GM12878 (cell line): ENCODE measurements at regions not wholly inside any gene's neighbourhood (a gene's known extent, or its start where the extent isn't known, plus 50 kb on each side); places are given as distances from the start of the nearest gene placed in this dataset.

Source experiments
- ATAC-seq: fragments of 200-7000 bp; cut with Tn5 transposase; 3 replicates; pipeline ENCODE4 v1.9.1; 2020; ENCODE audit warnings: mild to moderate bottlenecking, moderate library complexity
- BruUV-seq: library from RNA; stranded (reverse); fragments of 400-500 nt; replicated peaks from 2 replicates; lab custom pipeline; 2021; lab: Mats Ljungman, UMichigan
- CTCF ChIA-PET: fragments of 300-600 bp; sonication (Branson Sonifier 250); formaldehyde crosslinking; extraction: SDS; loops from one replicate; lab custom pipeline; 2021; ENCODE audit warnings: inconsistent platforms; lab: Yijun Ruan, JAX
- POLR2A ChIA-PET: fragments of 350-600 bp; formaldehyde crosslinking; extraction: SDS; loops from one replicate; lab custom pipeline; 2021; ENCODE audit warnings: inconsistent platforms; lab: Charles Lee
- RAD21 ChIA-PET: fragments of 300-600 bp; sonication (Branson Sonifier 250); formaldehyde crosslinking; loops from one replicate; lab custom pipeline; 2023; ENCODE audit warnings: antibody characterized with exemption; ENCODE audit not compliant: unreplicated experiment; lab: Charles Lee
- SMC1A ChIA-PET: fragments of 300-600 bp; sonication (Branson Sonifier 250); formaldehyde crosslinking; loops from one replicate; lab custom pipeline; 2023; ENCODE audit not compliant: unreplicated experiment, uncharacterized antibody; lab: Charles Lee
- DNase-seq: peaks from one replicate; pipeline ENCODE4 v3.0.0-alpha.2; 2011; ENCODE audit warnings: low read depth, low spot score
- FAIRE-seq: peaks from 3 replicates; lab custom pipeline; 2011; peaks lifted over from hg19 to GRCh38; lab: Jason Lieb, UNC
- H2AFZ ChIP-seq: 2 replicates; pipeline ENCODE4 v1.6.0; 2011; ENCODE audit warnings: low read depth, low read length, control low read depth; ENCODE audit not compliant: control insufficient read depth
- H3K27ac ChIP-seq: 2 replicates; pipeline ENCODE4 v1.5.1; 2011; ENCODE audit warnings: control low read depth; ENCODE audit not compliant: control insufficient read depth, insufficient read depth
- H3K27me3 ChIP-seq, 2 experiments: replicated peaks in 1 of 2; 2 replicates each; pipeline versions ENCODE4 v1.6.0 to v1.6.1; 2011; ENCODE audit warnings: low read length in 1 of 2; ENCODE audit not compliant: control insufficient read depth in 2 of 2, insufficient read depth in 2 of 2
- H3K36me3 ChIP-seq, 2 experiments: 2 replicates each; pipeline ENCODE4 v1.5.1; 2011; ENCODE audit warnings: low read length in 1 of 2; ENCODE audit not compliant: control insufficient read depth in 2 of 2, insufficient read depth in 2 of 2
- H3K4me1 ChIP-seq: 2 replicates; pipeline ENCODE4 v1.6.1; 2011; ENCODE audit warnings: mild to moderate bottlenecking, low read length, moderate library complexity, mixed read lengths; ENCODE audit not compliant: control insufficient read depth, insufficient read depth
- H3K4me2 ChIP-seq: 2 replicates; pipeline ENCODE4 v1.6.0; 2011; ENCODE audit warnings: control low read depth; ENCODE audit not compliant: control insufficient read depth, insufficient read depth
- H3K4me3 ChIP-seq: fragments of 200-600 bp; sonication (generic); 2 replicates; pipeline ENCODE4 v1.5.1; 2016
- H3K79me2 ChIP-seq: 2 replicates; pipeline ENCODE4 v1.6.0; 2011; ENCODE audit warnings: low read length; ENCODE audit not compliant: control insufficient read depth, insufficient read depth
- H3K9ac ChIP-seq: 2 replicates; pipeline ENCODE4 v1.8.0; 2011; ENCODE audit warnings: low read length, control low read depth, mixed read lengths; ENCODE audit not compliant: control insufficient read depth, insufficient read depth
- H3K9me3 ChIP-seq: replicated peaks from 3 replicates; pipeline ENCODE4 v1.5.1; 2011; ENCODE audit warnings: mild to moderate bottlenecking, low read length; ENCODE audit not compliant: control insufficient read depth, insufficient read depth
- H4K20me1 ChIP-seq: 2 replicates; pipeline ENCODE4 v1.6.0; 2011; ENCODE audit not compliant: control insufficient read depth, insufficient read depth
- BCL11A ChIP-seq: IDR thresholded peaks from 2 replicates; pipeline ENCODE4 v1.6.1; 2011; ENCODE audit warnings: low read depth, low read length
- CBX3 ChIP-seq: fragments of 200-600 bp; sonication (generic); IDR thresholded peaks from 2 replicates; pipeline ENCODE4 v1.6.1; 2016; ENCODE audit warnings: low read depth, borderline replicate concordance
- EGR1 ChIP-seq, 2 experiments: IDR thresholded peaks; 1 replicate in 1 of 2; 2 replicates in 1 of 2; pipeline ENCODE4 v1.6.1; 2011 to 2012; ENCODE audit warnings: low read depth in 2 of 2, low read length in 2 of 2, borderline replicate concordance in 1 of 2, mild to moderate bottlenecking in 1 of 2, moderate library complexity in 1 of 2
- EP300 ChIP-seq, 2 experiments: fragments of 150-350 bp in 1 of 2; IDR thresholded peaks; 2 replicates each; pipeline ENCODE4 v1.6.1; 2011 to 2012; ENCODE audit warnings: low read depth in 2 of 2, low read length in 2 of 2, borderline replicate concordance in 1 of 2, improper control_type of control experiment in 1 of 2, inconsistent platforms in 1 of 2; ENCODE audit not compliant: control insufficient read depth in 1 of 2
- ESRRA ChIP-seq: IDR thresholded peaks from 2 replicates; pipeline ENCODE4 v1.6.1; 2012; ENCODE audit warnings: mild to moderate bottlenecking, low read length, improper control_type of control experiment
- GATAD2B ChIP-seq: fragments of 450-650 bp; conservative IDR thresholded peaks from 2 replicates; pipeline ENCODE4 v1.6.1; 2017; ENCODE audit warnings: low read depth, mild to moderate bottlenecking, moderate library complexity
- MXI1 ChIP-seq: fragments of 150-350 bp; IDR thresholded peaks from 2 replicates; pipeline ENCODE4 v1.6.1; 2011; ENCODE audit warnings: low read depth, mild to moderate bottlenecking, inconsistent platforms, low read length, improper control_type of control experiment
- NR2C2 ChIP-seq: IDR thresholded peaks from 2 replicates; pipeline ENCODE4 v1.6.1; 2011; ENCODE audit warnings: borderline replicate concordance, low read depth; ENCODE audit not compliant: control insufficient read depth, insufficient read length
- NR2F1 ChIP-seq: fragments of 450-650 bp; conservative IDR thresholded peaks from 2 replicates; pipeline ENCODE4 v1.6.1; 2017; ENCODE audit warnings: mild to moderate bottlenecking
- POLR2AphosphoS5 ChIP-seq: IDR thresholded peaks from 2 replicates; pipeline ENCODE4 v1.6.1; 2011; ENCODE audit warnings: mild to moderate bottlenecking, low read length, inconsistent platforms
- YBX1 ChIP-seq: fragments of 450-650 bp; IDR thresholded peaks from 2 replicates; pipeline ENCODE4 v1.6.1; 2016; ENCODE audit warnings: antibody characterized with exemption
- YY1 ChIP-seq: IDR thresholded peaks from 2 replicates; pipeline ENCODE4 v1.6.1; 2011; ENCODE audit warnings: low read depth, mild to moderate bottlenecking, low read length
- ZNF207 ChIP-seq: fragments of 450-650 bp; IDR thresholded peaks from 2 replicates; pipeline ENCODE4 v1.6.1; 2014; ENCODE audit warnings: antibody characterized with exemption, mild to moderate bottlenecking, borderline replicate concordance
- ZNF217 ChIP-seq: fragments of 450-650 bp; IDR thresholded peaks from 2 replicates; pipeline ENCODE4 v1.6.1; 2017; ENCODE audit warnings: antibody characterized with exemption, mild to moderate bottlenecking
- WGBS: methylation state at CpG from one replicate; pipeline ENCODE4 v1.1.6; 2016; ENCODE audit warnings: low lambda C conversion rate; ENCODE audit not compliant: insufficient replicate concordance, insufficient coverage; ENCODE audit errors: missing lambda C conversion rate; 5-methylcytosine and 5-hydroxymethylcytosine counted together
- in situ Hi-C: fragments of 300-500 bp; cut with MboI; formaldehyde crosslinking; loops from 9 replicates; pipeline ENCODE4 v1.14.3; 2018; ENCODE audit warnings: mixed read lengths
- intact Hi-C: fragments of 100-400 bp; cut with micrococcal nuclease; formaldehyde crosslinking; loops from one replicate; pipeline ENCODE4 v1.14.2; 2022; ENCODE audit not compliant: unreplicated experiment
- TF ChIP-seq, protein P1 (sequence below): fragments of 150-350 bp; IDR thresholded peaks from 2 replicates; pipeline ENCODE4 v1.6.1; 2016; ENCODE audit warnings: low read depth, low read length
- TF ChIP-seq, protein P2 (sequence below): IDR thresholded peaks from 2 replicates; pipeline ENCODE4 v1.6.1; 2011; ENCODE audit warnings: borderline replicate concordance, low read depth, mild to moderate bottlenecking, moderate library complexity, mixed read lengths, low read length; ENCODE audit not compliant: insufficient read depth; ENCODE audit errors: extremely low read length
- TF ChIP-seq, protein P3 (sequence below): fragments of 450-650 bp; IDR thresholded peaks from 2 replicates; pipeline ENCODE4 v1.6.1; 2017; ENCODE audit warnings: borderline replicate concordance
- TF ChIP-seq, protein P4 (sequence below): fragments of 450-650 bp; IDR thresholded peaks from 2 replicates; pipeline ENCODE4 v1.6.1; 2014; ENCODE audit warnings: mild to moderate bottlenecking

DNA sequence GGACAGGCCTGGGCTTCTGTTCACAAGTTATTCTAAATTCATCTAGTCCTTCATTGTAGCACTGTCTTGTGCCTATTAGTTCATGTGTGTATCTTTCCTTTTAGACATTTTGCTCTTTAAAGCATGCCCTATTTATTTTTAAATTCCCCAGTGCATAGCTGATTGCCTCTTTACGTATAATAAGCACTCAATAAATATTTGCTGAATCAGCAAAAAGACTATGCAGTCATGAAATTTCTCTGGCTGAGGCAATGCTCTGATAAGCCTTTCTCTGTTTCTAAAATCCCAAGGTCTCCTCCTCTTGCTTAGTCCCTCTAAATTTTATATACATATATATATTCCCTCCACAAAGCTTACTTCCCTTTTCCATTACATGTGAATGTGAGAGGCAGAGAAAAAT lies 315.9 kb upstream of the PCSK5 start (continued):
- TF ChIP-seq EP300 (IDR thresholded peaks at IDR 0.05; ENCODE audit: borderline replicate concordance in 1 of 2, control insufficient read depth in 1 of 2, low read depth in 2 of 2, low read length in 2 of 2), result no peak

DNA sequence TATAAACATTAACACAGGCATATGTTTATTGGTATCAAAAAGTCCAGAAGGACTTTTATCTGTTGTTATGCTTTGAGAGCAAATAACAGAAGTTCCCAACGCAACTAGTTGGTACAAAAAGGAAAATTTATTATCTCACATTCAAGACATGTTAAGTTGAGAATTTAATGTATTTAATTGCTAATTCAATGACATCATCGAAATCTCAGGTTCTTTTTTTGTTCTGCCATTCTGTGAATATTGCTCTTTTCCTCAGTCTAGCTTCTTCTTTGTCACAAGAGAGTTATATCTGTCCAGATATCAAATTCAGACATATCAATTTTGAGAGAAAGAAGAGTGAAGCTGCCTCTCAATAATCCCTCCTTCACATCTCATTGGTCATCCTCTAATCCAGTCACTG lies 307.6 kb upstream of the PCSK5 start:
- Histone ChIP-seq H4K20me1 (no peaks in the 10 kb centered on the region), H3K9me3 (no peaks in the 10 kb centered on the region), H3K36me3 (no peaks in the 10 kb centered on the region), H3K27me3 (no peaks in the 10 kb centered on the region), H3K9ac (no peak overlapping the region), H3K27ac (no peak overlapping the region), H2AFZ (no peak overlapping the region), H3K4me1 (no peaks in the 10 kb centered on the region), H3K4me2 (no peak overlapping the region), H3K79me2 (no peaks in the 10 kb centered on the region), H3K4me3 (no peak overlapping the region)
- in situ Hi-C loops, result no loop called here
- 29% methylated on average over 2 of the region's 2 CpGs for WGBS
- ATAC-seq (no peak), DNase-seq (no peak), FAIRE-seq (no peak)
- POLR2A ChIA-PET, result no interaction called here
- CTCF ChIA-PET, result no interaction called here
- RAD21 ChIA-PET, result no interaction called here
- intact Hi-C loops, result no loop called here
- SMC1A ChIA-PET, result no interaction called here
- BruUV-seq, result no TSS peak
- TF ChIP-seq ESRRA (no peak), YY1 (no peak), YBX1 (no peak), NR2C2 (no peak), EGR1 (IDR thresholded peaks at IDR 0.05; ENCODE audit: borderline replicate concordance in 1 of 2, low read depth in 2 of 2, low read length in 2 of 2) (no peak), BCL11A (no peak), MXI1 (no peak), ZNF207 (no peak), ZNF217 (no peak), GATAD2B (no peak), POLR2AphosphoS5 (no peak), CBX3 (no peak), NR2F1 (no peak)
- TF ChIP-seq, protein P1, sequence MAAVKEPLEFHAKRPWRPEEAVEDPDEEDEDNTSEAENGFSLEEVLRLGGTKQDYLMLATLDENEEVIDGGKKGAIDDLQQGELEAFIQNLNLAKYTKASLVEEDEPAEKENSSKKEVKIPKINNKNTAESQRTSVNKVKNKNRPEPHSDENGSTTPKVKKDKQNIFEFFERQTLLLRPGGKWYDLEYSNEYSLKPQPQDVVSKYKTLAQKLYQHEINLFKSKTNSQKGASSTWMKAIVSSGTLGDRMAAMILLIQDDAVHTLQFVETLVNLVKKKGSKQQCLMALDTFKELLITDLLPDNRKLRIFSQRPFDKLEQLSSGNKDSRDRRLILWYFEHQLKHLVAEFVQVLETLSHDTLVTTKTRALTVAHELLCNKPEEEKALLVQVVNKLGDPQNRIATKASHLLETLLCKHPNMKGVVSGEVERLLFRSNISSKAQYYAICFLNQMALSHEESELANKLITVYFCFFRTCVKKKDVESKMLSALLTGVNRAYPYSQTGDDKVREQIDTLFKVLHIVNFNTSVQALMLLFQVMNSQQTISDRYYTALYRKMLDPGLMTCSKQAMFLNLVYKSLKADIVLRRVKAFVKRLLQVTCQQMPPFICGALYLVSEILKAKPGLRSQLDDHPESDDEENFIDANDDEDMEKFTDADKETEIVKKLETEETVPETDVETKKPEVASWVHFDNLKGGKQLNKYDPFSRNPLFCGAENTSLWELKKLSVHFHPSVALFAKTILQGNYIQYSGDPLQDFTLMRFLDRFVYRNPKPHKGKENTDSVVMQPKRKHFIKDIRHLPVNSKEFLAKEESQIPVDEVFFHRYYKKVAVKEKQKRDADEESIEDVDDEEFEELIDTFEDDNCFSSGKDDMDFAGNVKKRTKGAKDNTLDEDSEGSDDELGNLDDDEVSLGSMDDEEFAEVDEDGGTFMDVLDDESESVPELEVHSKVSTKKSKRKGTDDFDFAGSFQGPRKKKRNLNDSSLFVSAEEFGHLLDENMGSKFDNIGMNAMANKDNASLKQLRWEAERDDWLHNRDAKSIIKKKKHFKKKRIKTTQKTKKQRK, result no peak
- TF ChIP-seq, protein P2, sequence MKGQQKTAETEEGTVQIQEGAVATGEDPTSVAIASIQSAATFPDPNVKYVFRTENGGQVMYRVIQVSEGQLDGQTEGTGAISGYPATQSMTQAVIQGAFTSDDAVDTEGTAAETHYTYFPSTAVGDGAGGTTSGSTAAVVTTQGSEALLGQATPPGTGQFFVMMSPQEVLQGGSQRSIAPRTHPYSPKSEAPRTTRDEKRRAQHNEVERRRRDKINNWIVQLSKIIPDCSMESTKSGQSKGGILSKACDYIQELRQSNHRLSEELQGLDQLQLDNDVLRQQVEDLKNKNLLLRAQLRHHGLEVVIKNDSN, result no peak
- TF ChIP-seq, protein P3, sequence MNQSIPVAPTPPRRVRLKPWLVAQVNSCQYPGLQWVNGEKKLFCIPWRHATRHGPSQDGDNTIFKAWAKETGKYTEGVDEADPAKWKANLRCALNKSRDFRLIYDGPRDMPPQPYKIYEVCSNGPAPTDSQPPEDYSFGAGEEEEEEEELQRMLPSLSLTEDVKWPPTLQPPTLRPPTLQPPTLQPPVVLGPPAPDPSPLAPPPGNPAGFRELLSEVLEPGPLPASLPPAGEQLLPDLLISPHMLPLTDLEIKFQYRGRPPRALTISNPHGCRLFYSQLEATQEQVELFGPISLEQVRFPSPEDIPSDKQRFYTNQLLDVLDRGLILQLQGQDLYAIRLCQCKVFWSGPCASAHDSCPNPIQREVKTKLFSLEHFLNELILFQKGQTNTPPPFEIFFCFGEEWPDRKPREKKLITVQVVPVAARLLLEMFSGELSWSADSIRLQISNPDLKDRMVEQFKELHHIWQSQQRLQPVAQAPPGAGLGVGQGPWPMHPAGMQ, result no peak
- TF ChIP-seq, protein P4, sequence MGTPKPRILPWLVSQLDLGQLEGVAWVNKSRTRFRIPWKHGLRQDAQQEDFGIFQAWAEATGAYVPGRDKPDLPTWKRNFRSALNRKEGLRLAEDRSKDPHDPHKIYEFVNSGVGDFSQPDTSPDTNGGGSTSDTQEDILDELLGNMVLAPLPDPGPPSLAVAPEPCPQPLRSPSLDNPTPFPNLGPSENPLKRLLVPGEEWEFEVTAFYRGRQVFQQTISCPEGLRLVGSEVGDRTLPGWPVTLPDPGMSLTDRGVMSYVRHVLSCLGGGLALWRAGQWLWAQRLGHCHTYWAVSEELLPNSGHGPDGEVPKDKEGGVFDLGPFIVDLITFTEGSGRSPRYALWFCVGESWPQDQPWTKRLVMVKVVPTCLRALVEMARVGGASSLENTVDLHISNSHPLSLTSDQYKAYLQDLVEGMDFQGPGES, result no peak
